ENCODE measurements at regions not wholly inside any gene's neighbourhood (a gene's known extent, or its start where the extent isn't known, plus 50 kb on each side); places are given as distances from the start of the nearest gene placed in this dataset.

GRCh38 chr2:30375915-30376314 is 71.1 kb upstream of the LCLAT1 start:
- Histone ChIP-seq H3K27me3 (ENCODE audit: control insufficient read depth, insufficient read depth, low read length) (no peaks in the 10 kb centered on the region), H3K27ac (ENCODE audit: low read length) (no peak overlapping the region), H3K36me3 (ENCODE audit: control insufficient read depth, insufficient read depth, low read length) (no peaks in the 10 kb centered on the region), H3K4me3 (ENCODE audit: low read length) (no peak overlapping the region), H3K4me1 (ENCODE audit: control insufficient read depth, insufficient read depth, low read length) (no peaks in the 10 kb centered on the region), H3K9me3 (ENCODE audit: control insufficient read depth, insufficient read depth, low read length) (no peaks in the 10 kb centered on the region)
- intact Hi-C loops (cut with micrococcal nuclease) = no loop called here
- no peak overlapping the region for H3K4me3 Mint-ChIP-seq
- ATAC-seq (no peak), DNase-seq (no peak)
- H3K27me3 Mint-ChIP-seq (ENCODE audit: low read depth in 2 of 2) = peaks cover 0 to 5% of the 10 kb centered on the region in 2 donors
- no peak overlapping the region for H3K27ac Mint-ChIP-seq
- no peaks in the 10 kb centered on the region for H3K36me3 Mint-ChIP-seq
- TF ChIP-seq CTCF (IDR thresholded peaks at IDR 0.05) = no peak
- no peaks in the 10 kb centered on the region for H3K4me1 Mint-ChIP-seq
- H3K9me3 Mint-ChIP-seq = no peaks in the 10 kb centered on the region

GRCh38 chr2:30379481-30379880 is 67.6 kb upstream of the LCLAT1 start:
- intact Hi-C loops (cut with micrococcal nuclease) = no loop called here
- TF ChIP-seq CTCF (IDR thresholded peaks at IDR 0.05) = no peak
- no peak overlapping the region for H3K4me3 ChIP-seq (ENCODE audit: low read length)
- no peaks in the 10 kb centered on the region for H3K4me1 ChIP-seq (ENCODE audit: control insufficient read depth, insufficient read depth, low read length)
- ATAC-seq (no peak), DNase-seq (no peak)
- Mint-ChIP-seq H3K9me3 (no peaks in the 10 kb centered on the region), H3K36me3 (peaks cover 5% of the 10 kb centered on the region), H3K27me3 (ENCODE audit: low read depth in 2 of 2) (peaks cover 7 to 14% of the 10 kb centered on the region in 2 donors), H3K27ac (no peak overlapping the region), H3K4me3 (no peak overlapping the region), H3K4me1 (no peaks in the 10 kb centered on the region)
- H3K36me3 ChIP-seq (ENCODE audit: control insufficient read depth, insufficient read depth, low read length) = no peaks in the 10 kb centered on the region
- no peak overlapping the region for H3K27ac ChIP-seq (ENCODE audit: low read length)
- WGBS (ENCODE audit: insufficient coverage) = no CpG with 5 or more reads among the region's 1 CpG
- no peaks in the 10 kb centered on the region for H3K27me3 ChIP-seq (ENCODE audit: control insufficient read depth, insufficient read depth, low read length)
- H3K9me3 ChIP-seq (ENCODE audit: control insufficient read depth, insufficient read depth, low read length) = no peaks in the 10 kb centered on the region

- Mint-ChIP-seq H3K4me3 (no peak overlapping the region), H3K27ac (no peak overlapping the region), H3K27me3 (ENCODE audit: low read depth in 2 of 2) (peaks cover 18 to 20% of the 10 kb centered on the region in 2 donors), H3K36me3 (peaks cover 7% of the 10 kb centered on the region), H3K4me1 (no peaks in the 10 kb centered on the region), H3K9me3 (no peaks in the 10 kb centered on the region)
- intact Hi-C loops (cut with micrococcal nuclease) = no loop called here
- ATAC-seq (no peak), DNase-seq (no peak)
- Histone ChIP-seq H3K27ac (ENCODE audit: low read length) (no peak overlapping the region), H3K4me3 (ENCODE audit: low read length) (no peak overlapping the region), H3K36me3 (ENCODE audit: control insufficient read depth, insufficient read depth, low read length) (no peaks in the 10 kb centered on the region), H3K4me1 (ENCODE audit: control insufficient read depth, insufficient read depth, low read length) (no peaks in the 10 kb centered on the region), H3K27me3 (ENCODE audit: control insufficient read depth, insufficient read depth, low read length) (no peaks in the 10 kb centered on the region), H3K9me3 (ENCODE audit: control insufficient read depth, insufficient read depth, low read length) (no peaks in the 10 kb centered on the region)
- TF ChIP-seq CTCF (IDR thresholded peaks at IDR 0.05) = no peak
- 100% methylated on average over 1 of the region's 3 CpGs for WGBS (ENCODE audit: insufficient coverage)
Observed at GRCh38 chr2:30380824-30381223, 66.2 kb upstream of the LCLAT1 start.

GRCh38 chr2:30382162-30382783 is 64.8 kb upstream of the LCLAT1 start:
- Mint-ChIP-seq H3K4me3 (no peak overlapping the region), H3K4me1 (no peaks in the 10 kb centered on the region), H3K36me3 (peaks cover 7% of the 10 kb centered on the region), H3K27ac (no peak overlapping the region), H3K9me3 (no peaks in the 10 kb centered on the region), H3K27me3 (ENCODE audit: low read depth in 2 of 2) (peaks cover 19 to 21% of the 10 kb centered on the region in 2 donors)
- Histone ChIP-seq H3K27me3 (ENCODE audit: control insufficient read depth, insufficient read depth, low read length) (no peaks in the 10 kb centered on the region), H3K27ac (ENCODE audit: low read length) (no peak overlapping the region), H3K4me1 (ENCODE audit: control insufficient read depth, insufficient read depth, low read length) (no peaks in the 10 kb centered on the region), H3K4me3 (ENCODE audit: low read length) (no peak overlapping the region), H3K9me3 (ENCODE audit: control insufficient read depth, insufficient read depth, low read length) (no peaks in the 10 kb centered on the region), H3K36me3 (ENCODE audit: control insufficient read depth, insufficient read depth, low read length) (no peaks in the 10 kb centered on the region)
- DNase-seq (no peak), ATAC-seq (no peak)
- intact Hi-C loops (cut with micrococcal nuclease) = no loop called here
- TF ChIP-seq CTCF (IDR thresholded peaks at IDR 0.05) = no peak
- WGBS (ENCODE audit: insufficient coverage) = 97% methylated on average over 4 of the region's 4 CpGs

Measured in natural killer cell (primary cell).